C4-2B (cell line): ENCODE measurements at regions not wholly inside any gene's neighbourhood (a gene's known extent, or its start where the extent isn't known, plus 50 kb on each side); places are given as distances from the start of the nearest gene placed in this dataset.

Source experiments
- CTCF ChIP-seq: fragments of 450-650 bp; conservative IDR thresholded peaks from 2 replicates; pipeline ENCODE4 v1.5.1; 2017; ENCODE audit warnings: mild to moderate bottlenecking
- ZFX ChIP-seq: fragments of 450-650 bp; IDR thresholded peaks from 2 replicates; pipeline ENCODE4 v1.6.1; 2017

DNA sequence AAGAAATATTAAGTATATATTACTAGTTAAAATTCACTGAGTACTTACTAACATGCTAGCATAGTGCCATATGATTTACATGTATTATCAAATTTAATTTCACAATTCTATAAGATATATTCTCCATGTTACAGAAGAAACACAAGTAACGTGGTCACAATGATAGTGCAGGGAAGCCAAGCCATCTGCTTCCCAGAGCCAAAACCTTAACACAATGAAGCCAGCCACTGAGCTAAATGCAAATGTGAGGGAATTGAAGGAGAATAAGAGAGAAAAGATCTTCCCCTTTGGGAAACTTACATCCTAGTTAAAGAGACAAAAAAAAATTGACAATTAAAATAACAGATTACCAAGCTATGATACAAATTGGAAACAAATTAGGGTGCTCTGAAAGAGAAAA, 63.6 kb downstream of the ELAPOR2 start:
- TF ChIP-seq CTCF (no peak), ZFX (no peak)
